Fibroblast of lung (primary cell): ENCODE measurements at regions not wholly inside any gene's neighbourhood (a gene's known extent, or its start where the extent isn't known, plus 50 kb on each side); places are given as distances from the start of the nearest gene placed in this dataset.

Source experiments
- DNase-seq, 2 donors: peaks; one replicate each; pipeline versions ENCODE4 v3.0.0 to v3.0.0-alpha.2; 2010; ENCODE audit warnings: low read depth in 2 of 2
- H2AFZ ChIP-seq: 2 replicates; pipeline ENCODE4 v1.5.1; 2012; ENCODE audit warnings: low read length, control low read depth, inconsistent platforms
- H3K27ac ChIP-seq: 2 replicates; pipeline ENCODE4 v1.5.1; 2011; ENCODE audit warnings: low read length, control low read depth; ENCODE audit not compliant: insufficient read depth
- H3K27me3 ChIP-seq: 2 replicates; pipeline ENCODE4 v1.5.1; 2011; ENCODE audit warnings: mild to moderate bottlenecking, low read length; ENCODE audit not compliant: control insufficient read depth, insufficient read depth
- H3K36me3 ChIP-seq: 2 replicates; pipeline ENCODE4 v1.5.1; 2011; ENCODE audit warnings: low read length; ENCODE audit not compliant: control insufficient read depth, insufficient read depth
- H3K4me1 ChIP-seq: 2 replicates; pipeline ENCODE4 v1.5.1; 2011; ENCODE audit warnings: low read length; ENCODE audit not compliant: control insufficient read depth, insufficient read depth; ENCODE audit errors: extremely low read depth
- H3K4me2 ChIP-seq: 2 replicates; pipeline ENCODE4 v1.5.1; 2011; ENCODE audit warnings: low read length, control low read depth; ENCODE audit not compliant: insufficient read depth; ENCODE audit errors: extremely low read depth
- H3K4me3 ChIP-seq, 4 experiments: fragments of 200-600 bp in 1 of 4; sonication (generic) in 1 of 4; replicated peaks in 1 of 4; 2 replicates each; pipeline ENCODE4 v1.5.1; 2011 to 2016; ENCODE audit warnings: low read length in 4 of 4, low read depth in 3 of 4, mild to moderate bottlenecking in 3 of 4, control low read depth in 2 of 4, inconsistent platforms in 1 of 4, mixed read lengths in 1 of 4; ENCODE audit not compliant: insufficient read depth in 1 of 4; ENCODE audit errors: control extremely low read depth in 1 of 4
- H3K79me2 ChIP-seq: 2 replicates; pipeline ENCODE4 v1.5.1; 2012; ENCODE audit warnings: mild to moderate bottlenecking, low read length, inconsistent platforms; ENCODE audit not compliant: control insufficient read depth, insufficient read depth
- H3K9ac ChIP-seq: 2 replicates; pipeline ENCODE4 v1.5.1; 2011; ENCODE audit warnings: mild to moderate bottlenecking, low read length, control low read depth; ENCODE audit not compliant: insufficient read depth
- H3K9me3 ChIP-seq: 2 replicates; pipeline ENCODE4 v1.5.1; 2012; ENCODE audit warnings: low read depth, low read length; ENCODE audit not compliant: control insufficient read depth, insufficient read depth
- H4K20me1 ChIP-seq: 2 replicates; pipeline ENCODE4 v1.5.1; 2011; ENCODE audit warnings: low read length; ENCODE audit not compliant: control insufficient read depth, insufficient read depth; ENCODE audit errors: extremely low read depth
- EZH2 ChIP-seq: IDR thresholded peaks from 2 replicates; pipeline ENCODE4 v1.5.1; 2012; ENCODE audit warnings: low read length, control low read depth, mild to moderate bottlenecking; ENCODE audit errors: missing control alignments
- TF ChIP-seq, protein P1 (sequence below), 2 donors: IDR thresholded peaks in 1 of 2; conservative IDR thresholded peaks in 1 of 2; 1 replicate in 1 of 2; 2 replicates in 1 of 2; pipeline ENCODE4 v1.5.1; 2011 to 2012; ENCODE audit warnings: low read length in 2 of 2, control low read depth in 1 of 2, inconsistent platforms in 1 of 2, low read depth in 1 of 2, mild to moderate bottlenecking in 1 of 2

DNA sequence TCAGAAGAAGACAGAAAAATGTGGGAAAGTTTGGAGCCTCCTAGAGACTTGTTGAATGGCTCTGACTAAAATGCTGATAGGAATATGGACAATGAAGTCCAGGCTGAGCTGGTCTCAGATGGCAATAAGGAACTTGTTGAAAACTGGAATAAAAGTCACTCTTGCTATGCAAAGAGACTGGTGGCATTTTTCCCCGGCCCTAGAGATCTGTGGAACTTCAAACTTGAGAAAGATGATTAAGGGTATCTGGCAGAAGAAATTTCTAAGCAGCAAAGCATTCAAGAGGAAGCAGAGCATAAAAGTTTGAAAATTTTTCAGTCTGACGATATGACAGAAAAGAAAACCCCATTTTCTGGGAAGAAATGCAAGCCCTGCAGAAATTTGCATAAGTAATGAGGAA lies 159.3 kb downstream of the MREG start:
- peaks cover 4% of the 10 kb centered on the region for H3K4me1 ChIP-seq

DNA sequence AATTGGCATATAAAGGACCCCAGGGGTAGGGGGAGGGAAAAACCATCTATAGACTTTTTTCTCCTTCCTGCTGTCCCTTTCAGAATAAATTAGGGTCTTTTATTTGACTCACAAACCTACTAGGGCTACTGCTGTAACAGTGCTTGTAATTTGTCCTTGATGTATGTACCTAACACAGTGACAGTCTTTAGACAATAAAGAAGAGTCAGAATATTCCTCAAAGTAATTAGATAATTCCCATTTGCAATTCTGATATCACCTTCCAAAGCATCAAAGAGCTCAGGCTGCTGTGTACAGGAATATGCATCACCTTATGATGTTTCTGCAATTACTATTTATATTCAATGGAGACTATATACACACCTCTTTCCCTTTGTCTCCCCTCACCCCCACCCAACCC lies 161.7 kb downstream of the MREG start:
- TF ChIP-seq, protein P1, sequence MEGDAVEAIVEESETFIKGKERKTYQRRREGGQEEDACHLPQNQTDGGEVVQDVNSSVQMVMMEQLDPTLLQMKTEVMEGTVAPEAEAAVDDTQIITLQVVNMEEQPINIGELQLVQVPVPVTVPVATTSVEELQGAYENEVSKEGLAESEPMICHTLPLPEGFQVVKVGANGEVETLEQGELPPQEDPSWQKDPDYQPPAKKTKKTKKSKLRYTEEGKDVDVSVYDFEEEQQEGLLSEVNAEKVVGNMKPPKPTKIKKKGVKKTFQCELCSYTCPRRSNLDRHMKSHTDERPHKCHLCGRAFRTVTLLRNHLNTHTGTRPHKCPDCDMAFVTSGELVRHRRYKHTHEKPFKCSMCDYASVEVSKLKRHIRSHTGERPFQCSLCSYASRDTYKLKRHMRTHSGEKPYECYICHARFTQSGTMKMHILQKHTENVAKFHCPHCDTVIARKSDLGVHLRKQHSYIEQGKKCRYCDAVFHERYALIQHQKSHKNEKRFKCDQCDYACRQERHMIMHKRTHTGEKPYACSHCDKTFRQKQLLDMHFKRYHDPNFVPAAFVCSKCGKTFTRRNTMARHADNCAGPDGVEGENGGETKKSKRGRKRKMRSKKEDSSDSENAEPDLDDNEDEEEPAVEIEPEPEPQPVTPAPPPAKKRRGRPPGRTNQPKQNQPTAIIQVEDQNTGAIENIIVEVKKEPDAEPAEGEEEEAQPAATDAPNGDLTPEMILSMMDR (conservative IDR thresholded peaks at IDR 0.05 in 1 of 2, IDR thresholded peaks at IDR 0.05 in 1 of 2; ENCODE audit: low read depth in 1 of 2, low read length in 2 of 2): no peak
- TF ChIP-seq EZH2: no peak
- H3K9me3 ChIP-seq: no peaks in the 10 kb centered on the region
- H3K36me3 ChIP-seq: no peaks in the 10 kb centered on the region
- no peaks in the 10 kb centered on the region for H3K27me3 ChIP-seq
- no peak overlapping the region for H3K4me3 ChIP-seq
- no peaks in the 10 kb centered on the region for H4K20me1 ChIP-seq
- peaks cover 4% of the 10 kb centered on the region for H3K4me1 ChIP-seq
- H3K79me2 ChIP-seq: no peaks in the 10 kb centered on the region
- H2AFZ ChIP-seq: no peak overlapping the region
- H3K27ac ChIP-seq: no peak overlapping the region
- no peak overlapping the region for H3K9ac ChIP-seq
- no peak overlapping the region for H3K4me2 ChIP-seq
- no peak for DNase-seq

More for the DNA sequence above, 159.3 kb downstream of the MREG start:
- H3K27me3 ChIP-seq: no peaks in the 10 kb centered on the region
- DNase-seq: no peak
- no peak for TF ChIP-seq EZH2
- TF ChIP-seq, protein P1 (conservative IDR thresholded peaks at IDR 0.05 in 1 of 2, IDR thresholded peaks at IDR 0.05 in 1 of 2; ENCODE audit: low read depth in 1 of 2, low read length in 2 of 2): no peak
- no peak overlapping the region for H3K4me3 ChIP-seq
- no peak overlapping the region for H3K27ac ChIP-seq
- no peaks in the 10 kb centered on the region for H4K20me1 ChIP-seq
- H3K9ac ChIP-seq: no peak overlapping the region
- no peaks in the 10 kb centered on the region for H3K9me3 ChIP-seq
- no peak overlapping the region for H3K4me2 ChIP-seq
- no peaks in the 10 kb centered on the region for H3K79me2 ChIP-seq
- H2AFZ ChIP-seq: no peak overlapping the region
- no peaks in the 10 kb centered on the region for H3K36me3 ChIP-seq

DNA sequence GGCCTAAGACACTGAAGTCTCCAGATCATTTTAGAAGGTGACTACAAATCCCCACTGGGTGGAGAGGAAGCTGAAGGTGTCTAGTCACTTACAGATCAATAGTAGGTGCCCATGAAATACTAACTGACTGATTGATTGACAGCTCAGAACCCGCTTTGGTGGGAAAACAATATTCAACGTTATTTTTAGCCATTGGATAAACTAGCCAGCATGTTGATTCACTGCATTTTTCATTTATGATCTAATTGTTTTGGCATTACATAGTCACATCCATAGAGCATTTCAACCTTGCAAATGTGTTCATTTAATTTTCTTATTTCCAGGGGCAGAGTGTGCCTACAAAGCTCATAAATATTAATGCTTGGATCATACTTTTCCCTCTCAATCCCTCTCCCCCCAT lies 162.3 kb downstream of the MREG start:
- no peak overlapping the region for H3K4me3 ChIP-seq
- no peak overlapping the region for H2AFZ ChIP-seq
- H3K4me2 ChIP-seq: peak overlapping the region; percentile 9
- H3K9ac ChIP-seq: no peak overlapping the region
- TF ChIP-seq, protein P1 (conservative IDR thresholded peaks at IDR 0.05 in 1 of 2, IDR thresholded peaks at IDR 0.05 in 1 of 2; ENCODE audit: low read depth in 1 of 2, low read length in 2 of 2): no peak
- no peak for TF ChIP-seq EZH2
- no peaks in the 10 kb centered on the region for H3K27me3 ChIP-seq
- no peaks in the 10 kb centered on the region for H3K9me3 ChIP-seq
- no peaks in the 10 kb centered on the region for H3K79me2 ChIP-seq
- H3K36me3 ChIP-seq: no peaks in the 10 kb centered on the region
- peaks cover 4% of the 10 kb centered on the region for H3K4me1 ChIP-seq
- H3K27ac ChIP-seq: peak overlapping the region; percentile 46
- peak; percentile 63 to 71 for DNase-seq
- no peaks in the 10 kb centered on the region for H4K20me1 ChIP-seq
